Glutamatergic neuron (in vitro differentiated cells): ENCODE measurements at regions not wholly inside any gene's neighbourhood (a gene's known extent, or its start where the extent isn't known, plus 50 kb on each side); places are given as distances from the start of the nearest gene placed in this dataset.
A peak's percentile ranks its signal among the peaks of the same experiment; 100 is the strongest.

Experiments
- DNase-seq: peaks from one replicate; pipeline ENCODE4 v3.0.0; 2022
- H3K27ac Mint-ChIP-seq: one replicate; pipeline ENCODE4 v1.8.0; 2020; ENCODE audit warnings: mild to moderate bottlenecking, mixed read lengths, inconsistent platforms; ENCODE audit not compliant: unreplicated experiment
- H3K27me3 Mint-ChIP-seq: one replicate; pipeline ENCODE4 v1.8.0; 2020; ENCODE audit warnings: mild to moderate bottlenecking, moderate library complexity, mixed read lengths, inconsistent platforms; ENCODE audit not compliant: unreplicated experiment
- H3K36me3 Mint-ChIP-seq: one replicate; pipeline ENCODE4 v1.8.0; 2020; ENCODE audit warnings: mild to moderate bottlenecking, mixed read lengths, inconsistent platforms; ENCODE audit not compliant: unreplicated experiment
- H3K4me1 Mint-ChIP-seq: one replicate; pipeline ENCODE4 v1.8.0; 2020; ENCODE audit warnings: mild to moderate bottlenecking, low read depth, mixed read lengths, inconsistent platforms; ENCODE audit not compliant: unreplicated experiment
- H3K4me3 Mint-ChIP-seq: one replicate; pipeline ENCODE4 v1.8.0; 2020; ENCODE audit warnings: mild to moderate bottlenecking, mixed read lengths, inconsistent platforms; ENCODE audit not compliant: unreplicated experiment
- H3K9me3 Mint-ChIP-seq: one replicate; pipeline ENCODE4 v1.8.0; 2020; ENCODE audit warnings: mild to moderate bottlenecking, moderate library complexity, mixed read lengths, inconsistent platforms; ENCODE audit not compliant: unreplicated experiment
- TF ChIP-seq, protein P1 (sequence below): fragments of 200-600 bp; sonication (generic); IDR thresholded peaks from one replicate; pipeline ENCODE4 v1.5.0; 2021; ENCODE audit not compliant: partially characterized antibody, unreplicated experiment

DNA sequence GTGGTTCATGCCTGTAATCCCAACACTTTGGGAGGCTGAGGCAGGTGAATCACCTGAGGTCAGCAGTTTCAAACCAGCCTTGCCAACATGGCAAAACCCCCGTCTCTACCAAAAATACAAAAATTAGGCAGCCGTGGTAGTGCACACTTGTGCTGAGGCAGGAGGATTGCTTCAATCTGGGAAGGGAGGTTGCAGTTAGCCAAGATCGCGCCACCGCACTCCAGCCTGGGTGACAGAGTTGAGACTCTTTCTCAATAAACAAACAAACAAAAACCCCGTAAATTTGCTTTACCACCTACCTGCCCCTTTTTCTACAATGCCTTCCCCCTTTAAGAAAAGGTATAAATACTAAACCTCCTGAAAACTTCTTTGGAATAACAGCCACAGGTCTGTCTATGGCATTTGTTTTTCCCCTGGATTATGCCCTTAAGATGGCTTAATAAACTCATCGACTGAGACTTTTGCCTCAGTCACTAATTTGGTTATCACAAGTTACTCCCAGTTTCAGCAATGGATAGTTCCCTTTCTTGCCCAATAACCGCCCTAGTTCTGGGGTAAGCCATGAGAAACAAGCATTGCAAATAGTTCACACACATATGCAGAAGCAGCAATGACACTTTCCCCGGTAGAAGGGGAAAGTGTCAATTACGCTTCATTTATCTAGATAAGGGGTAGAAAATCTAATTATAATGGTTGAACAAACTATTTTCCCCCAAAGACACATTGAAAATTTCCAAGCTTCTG lies 52.8 kb upstream of the SVIL start:
- H3K27me3 Mint-ChIP-seq, result peaks cover 3% of the 10 kb centered on the region
- peaks cover 16% of the 10 kb centered on the region for H3K36me3 Mint-ChIP-seq
- H3K4me1 Mint-ChIP-seq, result peaks cover 44% of the 10 kb centered on the region
- peak overlapping the region; percentile 63 for H3K4me3 Mint-ChIP-seq
- TF ChIP-seq, protein P1, sequence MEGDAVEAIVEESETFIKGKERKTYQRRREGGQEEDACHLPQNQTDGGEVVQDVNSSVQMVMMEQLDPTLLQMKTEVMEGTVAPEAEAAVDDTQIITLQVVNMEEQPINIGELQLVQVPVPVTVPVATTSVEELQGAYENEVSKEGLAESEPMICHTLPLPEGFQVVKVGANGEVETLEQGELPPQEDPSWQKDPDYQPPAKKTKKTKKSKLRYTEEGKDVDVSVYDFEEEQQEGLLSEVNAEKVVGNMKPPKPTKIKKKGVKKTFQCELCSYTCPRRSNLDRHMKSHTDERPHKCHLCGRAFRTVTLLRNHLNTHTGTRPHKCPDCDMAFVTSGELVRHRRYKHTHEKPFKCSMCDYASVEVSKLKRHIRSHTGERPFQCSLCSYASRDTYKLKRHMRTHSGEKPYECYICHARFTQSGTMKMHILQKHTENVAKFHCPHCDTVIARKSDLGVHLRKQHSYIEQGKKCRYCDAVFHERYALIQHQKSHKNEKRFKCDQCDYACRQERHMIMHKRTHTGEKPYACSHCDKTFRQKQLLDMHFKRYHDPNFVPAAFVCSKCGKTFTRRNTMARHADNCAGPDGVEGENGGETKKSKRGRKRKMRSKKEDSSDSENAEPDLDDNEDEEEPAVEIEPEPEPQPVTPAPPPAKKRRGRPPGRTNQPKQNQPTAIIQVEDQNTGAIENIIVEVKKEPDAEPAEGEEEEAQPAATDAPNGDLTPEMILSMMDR, result no peak
- H3K27ac Mint-ChIP-seq, result peak overlapping the region; percentile 80
- no peak for DNase-seq
- H3K9me3 Mint-ChIP-seq, result no peaks in the 10 kb centered on the region

DNA sequence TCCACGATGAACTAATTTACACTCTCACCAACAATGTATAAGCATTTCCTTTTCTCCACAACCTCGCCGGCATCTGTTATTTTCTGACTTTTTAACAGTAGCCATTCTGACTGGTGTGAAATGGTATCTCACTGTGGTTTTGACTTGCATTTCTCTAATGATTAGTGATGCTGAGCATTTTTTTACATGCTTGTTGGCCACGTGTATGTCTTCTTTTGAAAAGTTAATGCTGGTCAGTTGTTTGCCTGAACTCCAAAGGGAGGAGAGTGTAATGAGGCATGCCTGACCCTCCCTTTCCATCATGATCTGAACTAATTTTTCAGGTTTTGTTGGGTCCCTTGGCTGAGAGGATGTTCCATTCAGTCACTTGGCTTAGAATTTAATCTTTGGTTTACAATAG lies 50.7 kb upstream of the SVIL start:
- Mint-ChIP-seq H3K27me3 (peaks cover 5% of the 10 kb centered on the region), H3K4me3 (no peak overlapping the region), H3K9me3 (no peaks in the 10 kb centered on the region), H3K27ac (peak overlapping the region; percentile 20), H3K4me1 (peaks cover 40% of the 10 kb centered on the region), H3K36me3 (peaks cover 17% of the 10 kb centered on the region)
- DNase-seq, result no peak
- TF ChIP-seq, protein P1, result no peak
